ENCODE measurements at regions not wholly inside any gene's neighbourhood (a gene's known extent, or its start where the extent isn't known, plus 50 kb on each side); places are given as distances from the start of the nearest gene placed in this dataset.
A peak's percentile ranks its signal among the peaks of the same experiment; 100 is the strongest.

- TF ChIP-seq, protein P1, sequence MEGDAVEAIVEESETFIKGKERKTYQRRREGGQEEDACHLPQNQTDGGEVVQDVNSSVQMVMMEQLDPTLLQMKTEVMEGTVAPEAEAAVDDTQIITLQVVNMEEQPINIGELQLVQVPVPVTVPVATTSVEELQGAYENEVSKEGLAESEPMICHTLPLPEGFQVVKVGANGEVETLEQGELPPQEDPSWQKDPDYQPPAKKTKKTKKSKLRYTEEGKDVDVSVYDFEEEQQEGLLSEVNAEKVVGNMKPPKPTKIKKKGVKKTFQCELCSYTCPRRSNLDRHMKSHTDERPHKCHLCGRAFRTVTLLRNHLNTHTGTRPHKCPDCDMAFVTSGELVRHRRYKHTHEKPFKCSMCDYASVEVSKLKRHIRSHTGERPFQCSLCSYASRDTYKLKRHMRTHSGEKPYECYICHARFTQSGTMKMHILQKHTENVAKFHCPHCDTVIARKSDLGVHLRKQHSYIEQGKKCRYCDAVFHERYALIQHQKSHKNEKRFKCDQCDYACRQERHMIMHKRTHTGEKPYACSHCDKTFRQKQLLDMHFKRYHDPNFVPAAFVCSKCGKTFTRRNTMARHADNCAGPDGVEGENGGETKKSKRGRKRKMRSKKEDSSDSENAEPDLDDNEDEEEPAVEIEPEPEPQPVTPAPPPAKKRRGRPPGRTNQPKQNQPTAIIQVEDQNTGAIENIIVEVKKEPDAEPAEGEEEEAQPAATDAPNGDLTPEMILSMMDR (IDR thresholded peaks at IDR 0.05; ENCODE audit: insufficient read depth, low read length), result peak; percentile 66
- DNase-seq (ENCODE audit: low read depth), result peak; percentile 69
- no peak overlapping the region for H3K4me3 ChIP-seq (ENCODE audit: low read depth, low read length)
Measured at GRCh38 chr12:128069359-128069997, 197.5 kb upstream of the TMEM132C start.

GRCh38 chr12:128073937-128074336 is 193.0 kb upstream of the TMEM132C start:
- TF ChIP-seq, protein P1 (IDR thresholded peaks at IDR 0.05; ENCODE audit: insufficient read depth, low read length), result no peak
- H3K4me3 ChIP-seq (ENCODE audit: low read depth, low read length), result no peak overlapping the region
- no peak for DNase-seq (ENCODE audit: low read depth)

DNA sequence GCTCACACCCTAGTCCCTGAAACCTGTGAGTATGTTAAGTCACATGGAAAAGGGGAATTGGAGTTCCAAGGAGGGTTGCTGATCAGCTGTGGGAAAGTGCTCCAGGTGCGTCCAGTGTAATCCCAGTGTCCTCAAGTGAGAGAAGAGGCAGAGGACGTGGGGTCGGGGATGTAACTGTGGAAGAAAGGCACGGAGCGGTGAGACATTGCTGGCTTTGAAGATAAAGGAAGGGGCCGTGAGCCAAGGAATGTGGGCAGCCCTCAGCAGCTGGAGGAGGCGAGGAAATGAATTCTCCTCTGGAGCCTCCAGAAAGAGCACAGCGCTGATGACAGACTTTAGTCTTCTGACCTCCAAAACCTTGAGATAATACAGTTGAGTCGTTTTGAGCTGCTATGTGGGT is 191.6 kb upstream of the TMEM132C start:
- H3K4me3 ChIP-seq (ENCODE audit: low read depth, low read length), result no peak overlapping the region
- TF ChIP-seq, protein P1 (IDR thresholded peaks at IDR 0.05; ENCODE audit: insufficient read depth, low read length), result no peak
- DNase-seq (ENCODE audit: low read depth), result no peak

DNA sequence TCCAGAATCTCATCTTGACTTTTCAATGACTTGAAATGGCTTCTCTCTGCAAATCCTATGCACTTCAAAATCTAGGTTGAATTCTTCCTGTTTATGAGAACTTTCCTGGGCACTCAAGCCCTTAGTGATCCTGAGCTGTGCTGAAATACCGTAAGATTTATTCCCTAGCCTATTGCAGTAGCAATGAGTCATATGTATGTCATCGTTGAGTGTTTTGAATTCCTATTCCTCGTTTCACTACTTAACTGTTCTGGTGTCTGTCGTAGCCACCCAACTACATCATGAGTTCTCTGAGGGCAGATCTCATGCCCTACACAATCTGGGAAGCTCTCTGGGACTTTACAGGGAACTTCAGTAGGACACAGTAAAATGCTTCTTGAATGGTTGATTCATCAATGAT is 190.8 kb upstream of the TMEM132C start:
- peak; percentile 76 for DNase-seq (ENCODE audit: low read depth)
- TF ChIP-seq, protein P1 (IDR thresholded peaks at IDR 0.05; ENCODE audit: insufficient read depth, low read length), result no peak
- H3K4me3 ChIP-seq (ENCODE audit: low read depth, low read length), result no peak overlapping the region

- peak; percentile 47 for DNase-seq (ENCODE audit: low read depth)
- no peak overlapping the region for H3K4me3 ChIP-seq (ENCODE audit: low read depth, low read length)
- TF ChIP-seq, protein P1 (IDR thresholded peaks at IDR 0.05; ENCODE audit: insufficient read depth, low read length), result no peak
Measured at GRCh38 chr12:128077211-128077916, 189.6 kb upstream of the TMEM132C start.

GRCh38 chr12:128077917-128078298 is 189.1 kb upstream of the TMEM132C start:
- TF ChIP-seq, protein P1 (IDR thresholded peaks at IDR 0.05; ENCODE audit: insufficient read depth, low read length), result no peak
- H3K4me3 ChIP-seq (ENCODE audit: low read depth, low read length), result no peak overlapping the region
- no peak for DNase-seq (ENCODE audit: low read depth)

Data from fibroblast of the aortic adventitia (primary cell).